Nucleus accumbens (tissue), 56 donors: ENCODE measurements at regions not wholly inside any gene's neighbourhood (a gene's known extent, or its start where the extent isn't known, plus 50 kb on each side); places are given as distances from the start of the nearest gene placed in this dataset.
"Not testable (repeated sequence)": the region's sequence is repeated elsewhere in the genome, so short reads cannot be mapped to it uniquely, and the experiment has no call there.

ENCODE experiments used
- DNase-seq, 56 donors: peaks; one replicate each; lab custom pipeline; 2025; lab: John Stamatoyannopoulos, UW

DNA sequence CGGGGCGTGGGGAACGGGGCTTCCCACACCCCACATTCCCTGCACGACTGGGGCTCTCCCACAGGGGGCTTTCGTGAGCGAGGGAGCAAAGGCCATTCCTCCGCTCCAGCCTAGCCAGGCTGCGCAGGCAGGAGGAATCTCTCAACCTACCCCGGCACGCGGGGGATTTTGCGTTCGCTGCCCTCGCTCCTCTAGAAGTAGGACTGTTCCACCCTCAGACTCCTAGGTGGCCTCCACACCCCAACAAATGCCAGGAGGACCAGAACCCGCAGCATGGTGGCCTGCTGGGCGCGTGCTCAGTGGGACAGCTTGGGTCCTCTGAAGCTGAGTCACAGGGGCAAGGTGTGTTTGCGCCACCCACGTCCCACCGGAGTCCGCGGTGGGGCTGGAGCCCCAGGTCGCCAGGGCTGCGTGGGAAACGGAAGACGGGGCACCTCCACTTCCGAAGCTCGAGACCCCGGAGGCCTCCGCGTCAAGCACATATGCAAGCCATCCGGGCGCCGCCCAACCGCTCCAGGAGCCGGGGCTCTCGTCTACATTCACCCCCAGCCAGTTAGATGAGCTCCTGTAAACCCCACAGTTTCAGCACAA lies 1938.5 kb upstream of the DEFB115 start:
- no peak for DNase-seq

DNA sequence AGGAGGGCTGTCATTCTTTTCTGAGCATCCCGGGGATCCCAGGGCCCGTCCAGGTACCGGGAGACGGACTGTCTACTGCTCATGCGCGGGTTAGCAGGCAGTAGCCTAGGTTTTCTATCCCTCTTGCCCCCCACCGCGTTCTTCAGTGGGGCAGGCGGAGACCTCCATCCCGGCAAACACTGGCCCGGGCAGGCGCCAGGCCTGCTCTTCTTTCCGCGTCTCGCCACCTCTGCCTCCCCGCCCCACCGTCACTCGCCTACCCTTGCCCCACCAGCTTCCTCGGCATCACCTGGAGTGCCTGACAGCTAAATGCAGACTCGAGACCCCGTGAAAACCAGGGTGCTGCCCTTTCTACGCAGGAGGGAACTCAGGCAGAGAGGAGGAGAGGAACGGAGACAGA lies 1937.7 kb upstream of the DEFB115 start:
- no peak for DNase-seq

DNA sequence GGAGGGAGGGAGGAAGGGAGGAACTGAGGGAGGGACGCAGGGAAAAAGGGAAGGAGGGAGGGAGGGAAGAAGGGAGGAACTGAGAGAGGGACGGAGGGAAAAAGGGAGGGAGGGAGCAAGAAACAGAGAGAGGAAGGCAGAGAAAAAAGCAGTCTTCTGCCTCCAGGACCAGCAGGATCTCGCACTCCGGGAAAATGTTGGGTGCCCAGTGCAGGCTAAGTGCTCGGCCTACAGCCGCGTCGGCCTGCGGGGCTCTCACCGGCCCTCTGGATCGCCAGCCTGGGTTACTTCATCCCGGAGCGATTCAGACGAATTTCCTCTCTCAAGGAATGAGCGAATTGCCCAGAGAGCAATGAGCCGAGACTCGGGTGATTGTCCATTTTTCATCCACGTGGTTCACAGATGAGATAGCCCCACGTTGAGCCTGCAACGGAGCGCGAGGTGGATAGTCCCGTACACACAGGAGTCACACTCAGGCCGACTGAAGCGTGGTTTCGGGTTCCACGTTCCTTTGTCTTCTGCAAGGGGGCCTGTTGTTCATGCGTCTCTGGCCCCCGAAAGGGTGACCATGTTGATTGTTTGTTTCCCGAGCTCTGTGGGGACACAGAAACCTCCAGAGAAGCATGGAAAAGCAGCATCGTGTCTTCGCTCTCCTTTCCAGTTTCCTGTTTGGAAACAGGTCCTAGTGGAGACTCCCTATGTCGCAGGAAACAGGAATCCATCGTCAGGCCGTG lies 1937.1 kb upstream of the DEFB115 start:
- DNase-seq, result not testable (repeated sequence)

DNA sequence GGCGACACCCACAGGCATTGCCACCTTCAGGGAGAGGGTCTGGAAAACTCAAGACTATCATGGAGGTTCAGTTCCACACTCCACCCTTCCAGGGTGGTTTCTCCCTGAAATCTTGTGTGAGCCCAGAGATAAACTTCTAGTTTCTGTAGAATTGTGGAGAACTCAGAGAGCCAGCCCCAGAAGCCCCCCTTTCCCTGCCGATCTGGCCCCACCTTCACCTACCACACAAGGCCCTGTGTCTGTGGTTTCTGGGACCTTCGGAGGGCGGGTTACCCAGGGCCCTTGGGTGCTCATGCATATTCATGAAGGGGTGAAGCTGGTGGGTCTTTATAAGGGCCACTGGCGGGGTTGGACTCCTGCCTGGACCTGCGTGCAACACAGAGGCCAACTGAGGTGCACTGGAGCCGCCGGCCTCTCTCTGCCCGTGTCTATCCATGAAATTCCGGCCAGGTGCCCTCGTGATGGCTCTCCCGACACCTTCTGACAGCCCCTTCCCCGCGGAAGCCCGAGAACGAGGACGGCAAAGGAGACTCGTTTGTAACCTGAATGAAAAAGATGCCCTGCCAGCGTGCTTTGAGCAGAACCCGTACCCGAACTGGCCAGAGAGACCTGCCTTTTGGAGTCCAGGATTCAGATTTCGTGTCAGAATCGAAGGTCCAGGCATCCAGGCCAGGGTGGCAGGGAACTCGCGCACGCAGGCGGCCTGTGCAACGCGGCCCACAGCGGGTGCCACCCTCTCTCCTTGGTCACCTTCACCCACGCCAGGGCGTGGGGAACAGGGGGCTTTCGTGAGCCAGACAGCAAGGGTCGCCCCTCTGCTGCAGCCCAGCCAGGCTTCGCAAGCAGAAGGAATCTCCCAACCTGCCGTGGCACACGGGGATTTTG lies 1933.6 kb upstream of the DEFB115 start:
- not testable (repeated sequence) for DNase-seq

DNA sequence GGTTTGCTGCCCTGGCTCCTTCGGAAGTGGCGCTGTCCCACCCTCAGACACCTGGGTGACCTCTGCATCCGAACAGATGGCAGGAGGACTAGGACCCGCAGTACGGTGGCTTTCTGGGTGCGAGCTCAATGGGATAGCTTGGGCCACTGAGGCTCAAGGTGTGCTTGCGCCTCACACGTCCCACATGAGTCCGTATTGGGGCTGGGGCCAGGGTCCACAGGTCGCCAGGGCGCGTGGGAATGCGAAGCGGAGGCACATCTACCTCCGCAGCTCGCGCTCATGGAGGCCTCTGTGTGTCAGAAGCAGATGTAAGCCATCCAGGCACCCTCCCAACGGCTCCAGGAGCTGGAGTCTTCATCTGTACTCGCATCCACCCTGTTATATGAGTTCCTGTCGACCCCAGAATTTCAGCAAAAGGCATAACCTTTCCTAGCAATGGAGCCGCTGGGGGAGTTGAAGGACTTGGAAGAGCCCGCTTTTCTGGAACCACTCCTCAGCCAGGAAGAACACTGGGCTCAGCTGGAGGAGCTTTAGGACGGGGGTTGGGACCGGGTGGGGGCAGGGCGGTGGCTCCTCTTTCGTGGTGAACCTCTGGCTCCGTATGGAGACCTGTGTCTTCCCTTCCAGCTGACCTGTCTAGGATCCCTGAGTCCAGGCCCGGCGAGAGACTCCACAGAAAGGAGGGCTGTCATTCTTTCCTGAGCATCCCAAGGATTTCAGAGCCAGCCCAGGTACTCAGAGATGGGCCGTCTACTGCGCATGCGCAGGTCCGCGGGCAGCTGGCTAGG lies 1932.8 kb upstream of the DEFB115 start:
- not testable (repeated sequence) for DNase-seq

DNA sequence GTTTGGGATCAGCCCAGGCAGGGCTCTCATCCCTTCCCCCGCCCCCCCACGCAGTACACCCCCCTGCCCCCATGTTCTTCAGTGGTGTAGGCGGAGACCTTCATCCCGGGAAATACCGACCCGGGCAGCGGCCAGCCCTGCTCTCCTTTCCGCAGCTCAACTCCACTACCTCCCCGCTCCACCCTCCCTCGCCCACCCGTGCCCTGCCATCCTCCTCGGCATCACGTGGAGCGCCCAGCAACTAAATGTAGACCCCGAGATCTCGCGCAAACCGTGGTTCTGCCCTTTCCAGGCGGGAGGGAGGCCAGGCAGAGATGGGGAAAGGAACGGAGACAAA lies 1932.2 kb upstream of the DEFB115 start:
- no peak for DNase-seq

DNA sequence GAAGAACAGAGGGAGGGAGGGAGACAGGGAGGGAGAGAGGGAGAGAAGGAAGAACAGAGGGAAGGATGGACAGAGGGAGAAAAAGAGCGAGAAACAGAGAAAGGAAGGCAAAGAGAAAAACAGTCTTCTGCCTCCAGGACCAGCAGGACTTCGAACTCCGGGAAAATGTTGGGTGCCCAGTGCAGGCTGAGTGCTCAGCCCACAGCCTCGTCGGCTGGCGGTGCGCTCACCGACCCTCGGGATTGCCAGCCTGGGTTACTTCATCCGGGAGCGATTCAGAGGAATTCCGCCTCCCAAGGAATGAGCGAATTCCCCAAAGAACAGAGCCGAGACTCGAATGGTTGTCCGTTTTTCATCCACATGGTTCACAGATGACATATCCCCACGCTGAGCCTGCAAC lies 1931.7 kb upstream of the DEFB115 start:
- DNase-seq, result not testable (repeated sequence)

DNA sequence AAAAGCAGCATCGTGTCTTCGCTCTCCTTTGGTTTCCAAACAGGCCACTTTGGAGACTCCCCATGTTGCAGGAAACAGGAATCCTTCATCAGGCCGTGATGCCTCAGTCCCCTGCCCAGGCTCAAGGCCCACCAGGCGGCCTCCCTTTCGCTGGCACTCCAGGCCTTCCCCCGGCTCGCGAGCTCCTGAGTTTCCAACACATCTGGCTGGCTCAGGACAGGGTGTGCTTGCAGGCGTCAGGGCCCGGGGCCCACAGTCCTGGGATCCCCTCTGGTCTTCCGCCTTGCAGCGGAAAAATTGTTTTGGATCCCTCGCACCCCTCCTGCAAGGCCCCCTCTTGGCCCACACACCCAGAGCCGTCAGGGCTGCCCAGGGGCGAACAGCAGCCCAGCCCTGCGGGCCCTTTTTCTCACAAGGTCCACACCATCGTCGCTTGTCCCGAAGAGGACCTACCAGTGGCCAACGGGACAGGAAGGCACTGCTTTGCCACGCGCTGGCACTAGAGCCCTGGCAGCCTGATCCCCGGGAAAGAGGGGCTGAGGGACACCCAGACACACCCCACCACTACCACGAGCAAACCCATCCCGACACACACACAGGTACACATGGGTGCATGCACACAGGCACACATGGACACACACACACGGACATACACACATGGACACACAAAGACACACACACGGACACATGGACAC lies 1930.9 kb upstream of the DEFB115 start:
- DNase-seq, result no peak

DNA sequence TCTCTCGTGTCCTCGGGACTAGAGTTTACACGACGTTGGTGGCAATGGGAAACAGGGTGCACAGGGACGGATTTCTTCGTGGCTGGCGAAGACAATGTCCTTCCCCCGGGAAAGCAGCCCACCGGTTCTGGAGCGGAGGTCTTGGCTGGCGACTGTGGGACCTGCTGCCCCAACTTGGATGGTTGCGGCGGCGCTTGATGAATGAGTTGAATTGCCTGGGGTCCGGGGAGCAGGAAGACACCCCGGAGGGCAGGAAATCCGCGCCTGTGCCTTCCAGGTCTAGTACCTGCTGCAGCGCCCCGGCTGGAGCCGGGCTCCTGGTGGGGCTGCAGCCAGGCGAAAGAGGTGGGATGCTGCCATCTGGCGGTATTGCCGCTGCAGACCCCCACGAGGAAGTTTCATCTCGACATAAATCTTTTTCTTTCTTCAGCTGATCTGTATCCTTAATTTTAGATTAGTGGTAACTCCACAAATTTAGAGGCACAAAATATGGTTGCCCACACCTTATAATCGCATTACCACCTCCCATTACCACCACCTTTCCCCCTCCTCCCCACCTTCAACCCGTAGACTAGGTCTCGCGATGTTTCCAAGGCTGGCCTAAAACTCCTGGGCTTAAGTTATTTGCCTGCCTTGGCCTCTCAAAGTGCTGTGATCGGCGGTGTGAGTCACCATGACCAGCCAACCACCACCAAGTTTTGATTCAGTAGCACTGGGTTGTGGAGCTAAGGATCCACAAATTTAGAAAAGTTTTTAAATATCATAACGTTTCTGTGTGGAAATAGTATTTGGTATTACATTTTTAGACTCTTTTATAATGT lies 1929.7 kb upstream of the DEFB115 start:
- peak in 5 of 56 donors; percentile 7 to 50 (median 25) for DNase-seq

DNA sequence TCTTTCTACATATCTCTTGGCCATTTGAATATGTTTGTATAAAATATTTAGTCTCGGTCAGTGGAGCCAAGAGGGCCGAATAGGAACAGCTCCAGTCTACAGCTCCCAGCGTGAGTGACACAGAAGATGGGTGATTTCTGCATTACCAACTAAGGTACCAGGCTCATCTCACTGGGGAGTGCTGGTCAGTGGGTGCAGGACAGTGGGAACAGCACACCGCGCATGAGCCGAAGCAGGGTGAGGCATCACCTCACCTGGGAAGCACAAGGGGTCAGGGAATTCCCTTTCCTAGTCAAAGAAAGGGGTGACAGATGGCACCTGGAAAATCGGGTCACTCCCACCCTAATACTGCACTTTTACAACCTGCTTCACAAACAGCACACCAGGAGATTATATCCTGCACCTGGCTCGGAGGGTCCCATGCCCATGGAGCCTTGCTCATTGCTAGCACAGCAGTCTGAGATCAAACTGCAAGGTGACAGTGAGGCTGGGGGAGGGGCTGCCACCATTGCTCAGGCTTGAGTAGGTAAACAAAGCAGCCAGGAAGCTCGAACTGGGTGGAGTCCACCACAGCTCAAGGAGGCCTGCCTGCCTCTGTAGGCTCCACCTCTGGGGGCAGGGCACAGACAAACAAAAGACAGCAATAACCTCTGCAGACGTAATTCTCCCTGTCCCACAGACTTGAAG lies 1926.9 kb upstream of the DEFB115 start:
- DNase-seq, result not testable (repeated sequence)

DNA sequence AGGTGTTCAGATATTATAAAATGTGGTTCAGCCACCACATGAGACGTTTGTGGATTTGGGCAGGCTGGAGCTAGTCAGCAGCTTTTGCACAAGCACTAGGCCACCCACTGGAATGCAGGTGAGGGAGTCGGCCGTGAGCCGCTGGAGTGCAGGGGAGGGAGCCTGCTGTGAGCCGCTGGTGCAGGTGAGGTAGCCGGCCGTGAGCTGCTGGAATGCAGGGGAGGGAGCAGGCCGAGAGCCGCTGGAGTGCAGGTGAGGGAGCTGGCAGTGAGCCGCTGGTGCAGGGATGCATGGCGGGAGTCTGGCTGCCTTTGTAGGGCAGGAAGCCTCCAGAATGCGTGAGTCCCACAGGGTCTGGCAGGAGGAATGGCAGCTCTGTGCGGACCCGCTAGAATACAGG lies 1907.6 kb upstream of the DEFB115 start:
- no peak for DNase-seq

DNA sequence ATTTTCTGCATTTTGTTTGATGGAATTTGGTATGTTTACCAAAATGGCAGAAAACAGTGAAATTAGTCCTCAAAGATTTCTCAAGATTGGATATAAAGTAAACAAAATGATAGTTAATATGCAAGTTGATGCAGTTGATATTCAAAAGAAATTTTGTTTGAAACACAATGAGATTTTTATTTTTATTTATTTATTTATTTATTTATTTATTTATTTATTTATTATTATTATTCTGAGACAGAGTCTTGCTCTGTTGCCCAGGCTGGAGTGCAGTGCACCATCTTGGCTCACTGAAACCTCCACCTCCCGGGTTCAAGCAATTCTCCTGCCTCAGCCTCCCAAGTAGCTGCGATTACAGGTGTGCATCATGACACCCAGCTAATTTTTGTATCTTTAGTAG lies 1881.5 kb upstream of the DEFB115 start:
- not testable (repeated sequence) for DNase-seq

DNA sequence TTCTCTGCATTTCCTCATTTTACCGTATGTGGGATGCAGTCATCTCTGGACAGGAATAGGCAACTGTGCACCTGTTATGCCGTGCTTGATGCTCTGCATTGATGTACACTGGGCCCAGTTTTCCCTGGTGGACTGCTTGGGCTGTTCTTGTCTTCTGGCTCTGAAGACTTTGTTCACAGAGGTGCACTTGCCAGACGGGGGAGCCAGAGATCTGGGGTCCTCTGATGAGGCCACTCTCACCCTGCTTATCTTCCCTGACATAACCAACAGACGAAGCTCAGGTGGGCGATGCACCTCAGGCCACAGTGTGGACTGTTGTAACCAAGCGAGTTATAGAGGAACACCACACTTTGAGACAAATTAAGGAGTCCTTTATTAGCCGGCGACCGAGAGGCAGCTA lies 1864.6 kb upstream of the DEFB115 start:
- DNase-seq, result not testable (repeated sequence)

DNA sequence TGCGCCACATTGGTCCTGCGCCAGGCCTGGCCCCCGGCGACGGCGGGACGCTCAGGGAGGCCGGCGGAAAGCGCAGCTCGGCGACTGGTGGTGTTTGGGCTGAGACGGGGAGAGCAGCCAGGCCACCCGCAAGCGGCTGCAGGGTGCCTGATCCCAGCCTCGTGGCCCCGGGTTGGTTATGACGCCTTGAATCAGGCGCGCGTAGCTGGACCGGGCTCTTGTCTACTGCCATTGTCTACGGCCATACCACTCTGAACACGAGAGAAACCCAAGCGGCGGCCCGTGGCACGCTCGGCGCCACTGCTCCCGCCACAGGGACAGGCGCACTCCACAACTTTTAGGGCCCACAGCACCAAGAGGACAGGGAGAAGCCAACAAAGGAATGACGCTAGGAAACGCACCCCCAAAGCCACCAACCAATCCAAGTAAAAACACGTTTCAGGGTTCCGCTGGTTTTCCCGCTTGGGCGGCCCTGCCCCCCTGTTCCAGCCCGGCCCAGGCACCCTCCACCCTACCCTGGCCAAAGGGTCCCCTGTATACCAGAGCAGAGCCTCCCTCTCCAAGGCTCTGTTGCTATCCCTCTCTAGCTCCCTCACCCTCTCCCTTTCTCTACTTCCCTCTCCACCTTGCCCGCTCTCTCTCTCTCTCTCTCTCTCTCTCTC lies 1849.3 kb upstream of the DEFB115 start:
- DNase-seq, result no peak

DNA sequence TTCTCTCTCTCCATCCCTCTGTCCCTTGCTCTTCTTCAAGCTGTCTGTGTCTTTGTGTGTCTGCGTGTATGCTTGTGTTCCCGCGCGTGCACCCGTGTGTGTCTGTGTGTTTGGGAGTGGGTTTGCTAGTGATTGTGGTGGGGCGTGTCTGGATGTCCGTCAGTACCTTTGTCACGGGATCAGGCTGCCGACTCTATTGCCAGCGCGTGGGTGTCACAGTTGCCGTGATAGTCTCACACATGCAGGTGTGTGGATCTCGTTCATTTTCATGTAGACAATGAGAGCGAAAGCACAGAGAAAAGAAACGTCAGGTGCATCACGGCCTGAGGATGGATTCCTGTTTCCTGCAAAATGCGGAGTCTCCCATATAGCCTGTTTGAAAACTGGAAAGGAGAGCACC lies 1848.8 kb upstream of the DEFB115 start:
- DNase-seq, result not testable (repeated sequence)

DNA sequence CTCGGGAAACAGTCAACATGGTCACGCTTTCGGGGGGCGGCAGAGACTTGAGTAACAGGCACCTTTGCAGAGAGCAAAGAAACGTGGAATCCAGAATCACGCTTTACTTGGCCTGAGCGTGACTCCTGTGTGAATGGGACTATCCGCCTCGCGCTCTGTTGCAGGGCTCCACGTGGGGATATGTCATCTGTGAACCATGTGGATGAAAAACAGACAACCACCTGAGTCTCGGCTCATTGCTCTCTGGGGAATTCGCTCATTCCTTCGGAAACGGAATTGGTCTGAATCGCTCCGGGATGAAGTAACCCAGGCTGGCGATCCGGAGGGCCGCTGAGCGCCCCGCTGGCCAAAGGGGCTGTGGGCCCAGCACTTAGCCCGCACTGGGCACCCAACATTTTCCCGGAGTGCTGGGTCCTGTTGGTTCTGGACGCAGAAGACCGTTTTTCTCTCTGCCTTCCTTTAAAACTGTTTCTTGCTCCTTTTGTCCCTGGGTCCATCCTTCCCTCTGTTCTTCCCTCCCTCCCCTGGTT lies 1848.2 kb upstream of the DEFB115 start:
- DNase-seq, result not testable (repeated sequence)
